ENCODE measurements at regions not wholly inside any gene's neighbourhood (a gene's known extent, or its start where the extent isn't known, plus 50 kb on each side); places are given as distances from the start of the nearest gene placed in this dataset.

DNA sequence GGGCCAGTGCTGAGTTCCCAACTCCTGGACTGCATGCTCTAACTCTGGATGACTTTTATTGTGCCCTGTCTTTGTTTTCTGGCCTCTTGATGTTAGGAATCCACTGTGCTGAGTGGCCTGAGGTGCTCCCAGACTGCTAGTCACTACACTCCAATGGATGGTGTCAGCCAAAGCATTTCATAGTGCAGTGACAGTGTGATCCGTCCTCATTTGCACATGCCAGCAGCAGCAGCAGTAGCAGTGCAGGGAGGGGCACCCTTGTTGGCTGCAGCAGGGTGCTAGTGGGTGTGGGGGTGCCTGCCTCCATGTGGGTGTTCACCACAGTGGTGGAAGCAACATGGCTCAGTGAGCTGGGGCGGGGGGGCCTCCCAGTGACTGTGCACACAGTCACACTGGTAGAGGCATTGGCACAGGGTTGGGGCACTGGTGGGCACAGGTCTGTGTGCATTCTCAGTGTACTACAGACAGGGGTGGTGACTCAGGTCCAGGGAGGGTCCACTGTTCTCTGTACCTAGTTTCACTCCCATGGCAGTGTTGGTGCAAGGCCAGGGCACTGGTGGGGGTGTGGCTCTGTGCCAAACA is 214.0 kb downstream of the ZC3H11B start:
- no peak for DNase-seq

DNA sequence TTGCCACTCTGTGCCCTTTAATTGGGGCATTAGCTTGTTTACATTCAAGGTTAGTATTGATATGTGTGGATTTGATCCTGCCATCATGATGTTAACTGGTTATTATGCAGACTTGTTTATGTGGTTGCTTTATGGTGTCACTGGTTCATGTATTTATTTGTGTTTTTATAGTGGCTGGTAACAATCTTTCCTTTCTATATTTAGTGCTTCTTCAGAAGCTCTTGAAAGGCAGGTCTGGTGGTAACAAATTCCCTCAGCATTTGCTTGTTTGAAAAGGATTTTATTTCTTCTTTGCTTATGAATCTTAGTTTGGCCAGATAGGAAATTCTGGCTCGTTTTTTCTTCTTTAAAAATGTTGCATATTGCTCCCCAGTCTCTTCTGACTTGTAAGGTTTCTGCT is 215.4 kb downstream of the ZC3H11B start:
- DNase-seq, result no peak

DNA sequence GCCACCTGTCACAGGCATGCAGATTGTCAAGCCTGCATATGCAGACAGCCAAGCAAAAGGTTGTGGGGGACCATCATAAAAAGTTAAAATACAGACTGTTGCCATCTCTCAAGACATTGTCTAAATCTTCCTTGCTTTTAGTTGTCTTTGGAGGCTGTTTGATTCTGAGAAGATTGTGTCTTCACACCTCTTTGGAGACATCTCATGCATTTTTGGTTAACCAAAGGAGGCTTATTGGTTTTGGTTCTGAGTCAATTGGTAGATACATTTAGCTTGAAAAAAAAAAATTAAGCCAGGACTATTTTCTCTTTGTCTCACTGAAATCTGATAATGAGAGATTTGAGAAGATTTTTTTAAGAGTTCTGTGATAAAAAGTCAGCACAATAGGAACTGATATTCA is 217.6 kb downstream of the LYPLAL1 start:
- DNase-seq, result no peak

DNA sequence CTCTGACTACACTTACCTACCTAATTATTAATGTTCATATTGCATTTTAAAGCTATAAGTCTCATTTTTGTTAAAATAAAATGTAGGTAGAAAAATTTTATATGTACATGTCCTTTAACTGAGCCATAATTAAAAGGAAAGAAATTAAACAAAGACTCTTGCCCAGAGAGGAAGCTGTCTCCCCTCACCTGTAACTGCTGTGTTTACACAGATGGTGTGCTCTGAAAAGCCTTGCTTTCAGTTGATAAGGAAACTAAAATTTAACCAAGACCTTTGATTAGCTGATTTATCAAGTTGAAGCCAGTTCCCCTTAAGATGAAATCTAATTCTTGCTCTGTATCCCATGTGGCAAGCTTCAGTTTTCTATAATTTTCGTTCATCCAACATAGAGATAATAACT is 213.5 kb downstream of the LYPLAL1 start:
- no peak for DNase-seq

DNA sequence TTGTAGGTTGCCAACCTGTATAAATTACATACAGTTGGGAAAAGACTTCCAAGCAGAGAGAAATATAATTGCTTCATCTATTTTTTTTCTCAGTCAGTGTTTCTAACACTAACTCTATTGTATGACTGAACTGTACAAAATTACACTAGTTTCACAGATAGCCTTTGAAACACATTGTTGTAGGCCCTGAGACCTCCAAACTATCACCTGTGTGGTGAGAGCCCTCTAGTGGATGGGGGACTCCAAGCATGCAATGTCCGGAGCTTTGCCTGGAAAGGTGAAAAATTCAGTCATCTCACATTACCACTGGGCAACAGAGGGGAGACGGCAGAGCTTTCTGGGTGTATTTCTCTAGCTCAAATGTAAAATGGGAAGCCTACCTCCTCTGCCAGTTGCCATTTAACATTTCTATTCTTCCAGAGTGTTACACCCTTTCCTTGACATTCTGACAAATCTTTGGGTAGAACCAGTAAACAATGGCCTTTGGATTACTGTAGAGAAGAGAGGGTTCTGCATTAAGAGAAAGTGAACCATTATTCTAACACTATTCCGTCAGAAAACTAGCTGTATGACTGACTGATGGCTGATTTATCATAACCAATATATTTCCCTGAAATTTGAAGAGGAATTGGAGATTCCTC is 212.2 kb downstream of the LYPLAL1 start:
- DNase-seq, result peak; percentile 12

DNA sequence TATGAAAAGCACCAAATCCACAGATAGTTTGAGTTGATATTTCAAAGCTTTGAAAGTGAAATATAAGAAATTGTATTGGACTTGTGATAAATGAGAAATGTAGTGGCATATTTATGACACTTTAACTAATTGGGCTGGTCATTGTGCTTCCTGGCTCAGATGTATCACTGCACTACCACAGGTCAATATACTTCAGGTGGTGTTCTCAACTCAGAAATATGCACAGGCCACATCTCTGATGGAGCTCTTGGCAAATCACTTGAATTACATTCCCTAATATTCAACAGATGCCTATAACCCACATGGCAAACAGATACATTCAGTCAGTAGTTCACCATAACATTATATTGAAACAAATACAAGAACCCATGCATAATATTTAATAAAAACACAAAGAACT is 209.6 kb downstream of the LYPLAL1 start:
- DNase-seq, result no peak

DNA sequence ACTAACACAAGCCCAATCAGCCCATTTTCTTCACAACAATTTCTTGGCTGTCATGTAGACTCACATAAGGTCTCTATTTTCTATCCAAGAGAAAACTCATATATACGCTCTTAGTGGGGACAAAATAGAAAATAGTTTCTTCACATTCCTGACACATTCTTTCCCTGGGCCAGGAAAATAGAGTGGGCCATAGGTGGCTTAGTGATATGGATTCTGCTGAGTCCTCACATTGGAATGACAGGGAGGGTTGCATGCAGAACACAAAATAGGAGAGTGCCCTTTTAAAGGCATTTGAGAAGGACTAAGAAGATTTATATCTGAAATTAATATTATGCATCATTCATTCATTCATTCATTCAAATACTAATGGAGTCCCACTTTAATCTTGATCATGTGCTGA is 207.7 kb downstream of the LYPLAL1 start:
- no peak for DNase-seq

DNA sequence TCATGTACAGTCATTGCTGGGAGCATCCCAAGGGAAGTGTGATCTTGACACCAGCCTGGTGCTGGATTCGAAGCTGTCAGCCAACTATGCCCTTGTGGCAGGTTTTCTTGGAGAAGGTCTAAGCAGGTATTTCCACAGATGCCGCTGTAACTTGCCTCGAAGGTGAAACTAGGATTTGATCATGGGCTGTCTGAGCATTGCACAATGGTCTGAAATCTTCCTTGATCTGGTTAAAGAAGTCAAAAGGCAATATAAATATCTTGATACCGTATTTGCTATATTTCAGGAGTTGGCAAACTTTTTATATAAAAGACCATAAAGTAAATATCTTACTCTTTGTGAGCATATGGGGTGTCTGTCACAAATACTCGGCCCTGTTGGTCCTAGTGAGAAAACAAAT is 206.8 kb downstream of the LYPLAL1 start:
- DNase-seq, result no peak

DNA sequence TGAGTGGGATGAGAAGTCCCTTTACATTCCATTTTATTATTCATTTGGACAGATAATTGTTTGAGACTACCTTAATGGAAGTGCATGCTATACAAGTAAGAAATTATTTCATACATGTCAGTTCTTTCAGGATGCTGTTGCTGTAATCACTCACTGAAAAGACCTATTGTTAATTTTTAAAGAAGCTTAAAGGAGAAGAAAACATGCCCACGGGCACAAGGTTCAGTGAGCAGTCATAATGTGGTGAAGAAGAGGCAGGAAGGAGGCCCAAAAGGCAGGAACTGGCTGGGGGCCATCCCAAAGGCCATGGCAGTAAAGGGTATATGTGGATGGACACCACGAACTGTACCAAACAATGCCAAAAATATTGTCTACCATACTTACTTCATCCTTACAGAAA is 206.0 kb downstream of the LYPLAL1 start:
- DNase-seq, result no peak

DNA sequence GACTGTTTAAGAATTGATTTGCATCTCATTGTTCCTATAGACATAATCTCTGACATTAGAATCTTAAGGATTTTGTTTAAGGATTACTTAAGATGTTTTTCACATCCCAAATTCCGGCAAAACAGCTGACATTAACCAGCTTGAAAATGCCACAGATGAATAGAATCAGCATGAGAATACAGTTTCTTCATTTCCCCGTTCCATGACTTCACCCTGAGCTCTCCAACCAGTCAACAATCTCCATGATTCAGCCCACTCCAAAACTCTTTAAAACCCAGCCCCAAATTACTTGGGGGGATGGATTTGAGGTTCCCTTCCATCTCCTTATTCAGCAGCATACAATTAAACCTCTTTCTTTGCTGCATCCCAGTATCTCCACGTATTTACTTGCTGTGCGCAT is 201.0 kb downstream of the LYPLAL1 start:
- DNase-seq, result no peak

DNA sequence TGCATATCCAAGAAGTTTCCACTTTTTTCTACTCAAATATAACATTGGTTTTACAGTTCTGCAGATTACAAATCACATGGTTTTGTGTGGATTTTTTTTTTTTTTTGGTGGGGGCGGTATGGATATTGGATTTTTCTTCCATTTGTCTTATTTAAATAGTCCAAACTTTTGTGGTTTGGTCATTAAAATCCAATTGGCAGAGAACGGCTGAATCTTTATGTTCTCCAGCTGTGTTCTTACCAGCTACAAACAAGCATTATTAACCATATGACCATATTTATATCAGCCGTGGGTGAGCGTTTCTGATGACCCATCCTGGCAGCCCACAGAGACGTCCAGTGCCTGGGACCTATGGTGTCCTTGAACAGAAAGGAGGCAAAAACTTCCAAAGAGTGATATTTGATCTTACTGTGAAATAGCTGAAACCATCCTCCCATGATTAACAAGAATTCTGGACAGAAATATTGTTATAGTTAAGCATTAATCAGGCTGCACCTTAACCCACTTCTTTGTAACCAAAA is 200.4 kb downstream of the LYPLAL1 start:
- no peak for DNase-seq

DNA sequence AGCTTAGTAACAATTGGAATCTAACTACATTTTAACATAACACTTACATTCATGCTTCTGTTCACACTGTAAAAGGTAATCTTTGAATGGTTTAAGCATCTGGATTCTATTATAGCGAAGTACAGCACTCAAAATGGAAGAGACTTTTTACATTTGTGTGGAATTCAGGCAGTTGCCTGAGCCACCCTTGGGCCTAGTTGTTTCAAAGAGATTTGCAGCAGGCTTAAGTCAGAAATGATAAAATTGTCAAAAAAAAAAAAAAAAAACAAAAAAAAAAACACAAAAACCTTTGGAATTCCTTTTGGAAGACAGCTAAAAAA is 199.9 kb downstream of the LYPLAL1 start:
- no peak for DNase-seq

DNA sequence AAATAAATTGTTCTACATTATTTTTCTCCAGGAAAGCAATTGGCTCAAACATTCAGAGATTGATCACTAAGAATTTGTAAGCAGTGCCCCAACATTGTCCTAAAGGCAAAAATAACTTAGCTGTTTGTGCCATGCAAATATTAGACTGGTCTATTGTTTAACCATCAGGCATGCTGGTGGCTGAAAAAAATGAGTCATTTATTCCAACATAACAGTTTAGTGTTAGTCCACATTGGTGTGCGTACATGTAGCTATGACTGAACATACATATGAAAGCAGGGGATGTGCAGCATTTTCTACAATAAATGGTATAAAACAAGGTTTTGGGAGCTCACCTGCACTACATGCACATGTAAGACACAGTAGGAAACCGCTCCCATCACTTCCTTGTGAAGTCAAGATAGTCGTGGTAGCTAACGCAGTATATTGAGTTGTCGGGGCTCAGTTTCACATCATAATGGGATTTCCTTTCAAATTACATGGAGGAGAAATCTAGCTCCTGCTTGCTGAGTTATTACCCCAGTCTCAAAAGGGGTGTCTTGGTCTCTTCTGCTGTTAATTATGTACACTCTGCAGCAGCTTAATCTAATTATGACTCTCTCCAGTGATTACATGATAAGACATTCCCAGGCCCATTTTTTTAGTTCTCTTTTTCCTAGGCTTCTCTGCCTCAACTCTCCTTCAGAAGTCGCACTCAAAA is 199.4 kb downstream of the LYPLAL1 start:
- no peak for DNase-seq

DNA sequence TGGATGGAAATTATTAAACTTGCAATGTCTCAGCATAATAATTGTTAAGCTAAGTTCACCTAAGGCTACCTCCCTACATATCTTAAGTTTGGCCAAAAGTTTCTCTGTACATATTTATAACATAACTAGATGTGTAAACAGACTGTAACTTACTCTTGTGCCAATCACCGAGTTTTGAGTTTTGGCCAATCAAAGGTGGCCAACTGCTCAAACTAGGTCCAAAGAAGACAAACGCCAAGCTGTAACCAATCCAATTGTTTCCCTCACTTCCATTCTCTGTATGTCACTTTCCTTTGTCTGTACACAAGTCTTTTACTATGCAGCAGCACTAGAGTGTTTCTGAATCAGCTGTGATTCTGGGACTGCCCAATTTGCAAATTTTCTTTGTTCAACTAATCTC is 197.8 kb downstream of the LYPLAL1 start:
- DNase-seq, result no peak

DNA sequence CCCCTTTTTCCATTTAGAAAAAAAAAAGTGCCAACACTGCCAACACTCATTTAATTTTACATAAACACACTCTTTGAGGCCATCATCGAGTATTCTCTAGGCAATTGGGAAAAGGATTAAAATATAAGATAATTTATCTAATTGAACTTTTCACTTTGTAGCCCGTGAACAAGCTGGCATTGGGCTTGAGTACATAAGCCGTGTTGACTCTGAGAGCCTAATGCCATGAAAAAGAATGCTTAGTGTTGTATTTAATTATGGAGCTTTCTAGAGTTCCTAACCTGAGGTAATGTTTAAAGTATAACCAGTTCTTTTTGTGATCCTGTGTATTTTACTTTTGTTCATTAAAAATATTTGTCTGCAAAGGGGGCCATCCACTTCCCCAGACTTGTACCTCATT is 193.8 kb downstream of the LYPLAL1 start:
- no peak for DNase-seq

DNA sequence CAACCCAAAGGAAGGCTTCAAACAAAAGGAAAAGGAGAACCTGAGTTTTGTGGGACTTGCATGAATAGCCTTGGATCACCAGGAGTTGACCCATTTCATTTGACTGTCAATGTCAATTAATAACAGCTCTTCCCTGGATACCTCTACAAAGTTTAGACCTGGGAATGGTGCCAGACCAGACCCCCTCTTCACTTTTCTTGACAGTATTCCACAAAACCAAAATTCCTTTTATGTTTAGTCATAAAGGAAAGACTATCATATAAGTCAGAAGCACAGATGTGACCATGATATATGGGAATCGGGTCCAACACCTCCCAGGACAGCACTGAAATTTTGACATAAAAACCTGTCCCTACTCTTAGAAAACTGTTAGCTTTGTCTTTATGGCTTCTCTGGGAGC is 191.8 kb downstream of the LYPLAL1 start:
- no peak for DNase-seq

DNA sequence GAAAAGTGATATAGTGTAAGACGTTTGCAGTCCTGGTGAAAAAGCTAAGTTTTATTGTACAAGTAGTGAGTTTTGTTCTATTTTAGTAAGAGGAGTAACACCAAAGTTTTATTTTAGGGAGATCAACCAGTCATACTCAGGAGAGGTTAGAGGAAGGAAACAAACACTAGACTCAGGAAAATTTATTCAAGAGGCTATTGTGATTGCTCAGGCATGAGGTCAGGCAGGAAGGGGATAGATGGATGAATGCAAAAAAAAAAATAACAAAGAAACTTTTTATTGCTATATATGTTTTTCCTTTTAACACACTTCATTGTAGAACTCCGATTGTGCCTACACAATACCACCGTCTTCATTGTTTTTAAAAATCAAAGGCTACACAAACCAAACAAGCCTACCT is 189.0 kb downstream of the LYPLAL1 start:
- no peak for DNase-seq

DNA sequence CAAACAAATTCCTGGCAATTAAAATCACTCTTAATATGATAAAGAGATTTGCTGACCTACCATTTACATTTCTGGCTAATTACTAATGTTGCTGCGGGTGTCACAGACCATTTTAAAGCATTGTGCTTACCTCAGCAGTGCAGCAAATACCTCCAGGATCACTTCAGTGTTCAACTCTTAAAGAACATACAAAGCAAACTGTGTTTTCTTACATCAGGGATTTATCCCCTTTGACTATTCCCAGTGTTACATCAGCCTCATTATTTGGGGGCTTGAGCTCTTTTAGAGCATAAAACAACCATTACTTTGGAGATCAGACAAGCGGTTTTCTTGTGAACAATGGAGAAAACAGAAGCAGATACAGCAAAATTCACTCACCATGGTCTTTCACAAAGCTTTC is 185.4 kb downstream of the LYPLAL1 start:
- no peak for DNase-seq

DNA sequence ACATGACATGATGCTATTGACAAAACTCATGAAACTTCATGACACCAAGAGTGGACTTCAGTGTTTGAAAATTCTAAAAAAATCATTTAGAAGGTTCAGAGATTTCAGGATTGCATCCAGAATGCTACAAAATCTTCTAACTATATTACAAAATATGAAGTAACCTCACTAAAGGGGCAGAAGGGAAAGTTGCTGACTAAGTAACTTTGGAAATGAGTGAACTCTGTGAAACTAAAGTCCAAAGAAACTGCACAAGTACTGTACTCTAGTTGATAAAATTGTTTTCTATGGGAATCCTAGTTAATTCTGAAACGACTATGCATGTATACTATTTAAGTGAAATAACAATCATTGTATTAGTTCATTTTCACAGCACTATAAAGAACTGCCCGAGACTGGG is 184.4 kb downstream of the LYPLAL1 start:
- no peak for DNase-seq

DNA sequence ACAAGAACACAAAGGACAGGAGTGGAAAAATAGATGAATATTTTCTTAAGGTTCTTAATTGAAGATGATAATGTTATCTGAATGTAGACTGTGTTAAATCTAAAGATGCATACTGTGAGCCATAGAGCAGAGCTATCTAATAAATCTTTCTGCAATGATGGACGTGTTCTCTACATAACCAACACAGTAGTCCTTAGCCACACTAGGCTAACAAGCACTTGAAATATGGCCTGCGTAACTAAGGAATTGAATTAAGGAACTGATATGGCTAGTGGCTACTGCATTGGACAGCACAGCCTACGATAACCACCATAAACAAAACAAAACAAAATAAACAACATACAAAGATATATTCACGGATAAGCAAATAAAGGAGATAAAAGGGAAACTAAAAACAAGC is 181.3 kb downstream of the LYPLAL1 start:
- DNase-seq, result no peak

DNA sequence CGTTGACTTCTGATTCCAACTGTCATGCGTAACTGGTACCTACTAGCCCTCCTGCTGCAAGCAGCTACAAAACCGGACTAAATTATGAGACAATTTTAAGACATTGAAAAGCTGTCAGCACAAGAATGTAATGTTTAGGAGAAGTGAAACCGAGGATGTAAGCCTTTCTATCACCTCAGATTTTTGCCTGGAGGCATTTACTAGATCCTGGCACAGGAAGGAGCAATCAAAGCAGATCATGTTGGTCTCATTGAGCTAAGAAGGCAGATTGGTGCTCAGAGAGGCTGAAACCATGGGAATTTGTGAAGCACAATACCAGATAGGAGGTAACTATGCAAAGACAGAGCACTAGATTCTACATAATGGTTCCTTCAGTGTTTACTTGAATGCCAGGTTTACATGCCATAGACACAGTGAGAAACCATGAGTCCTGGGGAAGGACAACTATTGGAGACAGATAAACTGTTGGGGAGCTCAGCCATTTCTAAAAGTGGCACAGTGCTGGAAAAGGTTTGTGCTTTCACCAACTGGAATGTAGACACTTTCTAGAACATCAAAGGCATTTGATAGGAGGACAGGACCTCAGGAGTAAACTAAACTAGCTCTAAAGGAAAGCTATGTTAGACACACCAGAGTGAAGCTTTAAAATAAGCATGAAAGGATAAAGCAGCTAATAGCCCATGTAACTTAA is 179.4 kb downstream of the LYPLAL1 start:
- DNase-seq, result no peak

DNA sequence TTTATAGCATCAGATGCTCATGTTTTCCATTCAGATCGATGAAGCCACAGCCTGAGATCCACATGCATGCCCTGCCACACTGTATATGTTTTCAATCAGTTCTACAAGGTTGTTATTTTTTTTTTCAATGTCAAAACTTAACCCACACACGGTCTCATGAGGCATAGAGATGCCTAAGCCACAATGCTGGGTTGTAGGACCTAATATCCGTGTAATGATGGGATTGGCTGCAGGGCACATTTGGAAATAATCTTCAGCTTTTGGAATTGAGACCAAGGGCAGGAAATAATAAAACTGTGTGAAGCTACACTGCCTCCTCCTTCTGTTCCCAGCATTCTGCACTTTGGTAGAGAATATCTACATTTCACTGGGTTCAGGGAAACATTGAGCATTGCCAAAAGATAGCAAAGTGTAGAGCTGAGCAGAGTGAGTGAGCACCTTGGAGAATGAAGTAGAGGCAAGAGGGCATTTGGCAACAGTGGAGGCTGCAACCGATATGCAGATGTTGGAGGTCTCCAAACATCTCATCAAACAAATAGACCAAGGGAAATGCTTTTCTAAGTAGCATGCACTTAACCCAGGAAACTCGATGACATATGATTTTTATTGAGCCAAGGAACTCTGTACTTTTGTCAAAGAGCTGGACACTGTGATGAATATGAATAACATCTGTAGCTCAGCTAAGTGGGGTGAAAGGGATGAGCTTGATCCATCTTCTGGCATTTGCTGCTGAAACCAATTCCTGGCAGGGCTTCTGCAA is 176.7 kb downstream of the LYPLAL1 start:
- DNase-seq, result no peak

DNA sequence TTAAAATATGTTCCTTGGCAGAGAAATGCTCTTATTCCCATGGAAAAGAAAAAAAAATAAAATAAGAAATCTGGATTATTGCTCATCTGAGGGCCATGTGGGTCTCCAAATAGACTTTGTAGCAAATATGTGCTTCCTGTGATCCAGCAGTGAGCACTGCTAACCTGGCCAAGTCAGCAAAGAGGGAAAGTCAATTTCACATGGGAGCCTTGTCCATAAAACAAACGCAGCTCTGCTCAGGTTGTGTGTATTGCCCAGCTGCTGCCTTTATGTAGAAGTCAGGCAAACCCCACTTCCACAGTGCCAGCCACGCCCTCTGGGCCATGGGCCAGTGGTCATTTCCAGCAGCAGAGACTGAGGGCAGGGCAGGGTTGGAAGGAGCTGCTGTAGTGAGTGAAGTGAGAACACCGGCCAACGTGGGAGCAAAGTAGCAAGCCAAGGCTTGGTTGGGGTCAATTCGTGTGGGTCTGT is 174.3 kb downstream of the LYPLAL1 start:
- no peak for DNase-seq

Measured in activated naive CD4-positive, alpha-beta T cell treated with Interleukin-2 at 50 U/mL for 16 hours (primary cell).